HG02852 (cell line): ENCODE measurements at regions not wholly inside any gene's neighbourhood (a gene's known extent, or its start where the extent isn't known, plus 50 kb on each side); places are given as distances from the start of the nearest gene placed in this dataset.

Experiments
- ATAC-seq: cut with Tn5 transposase; IDR thresholded peaks from one replicate; pipeline ENCODE4 v1.9.1; 2021; ENCODE audit warnings: mild to moderate bottlenecking, moderate library complexity; ENCODE audit not compliant: unreplicated experiment

DNA sequence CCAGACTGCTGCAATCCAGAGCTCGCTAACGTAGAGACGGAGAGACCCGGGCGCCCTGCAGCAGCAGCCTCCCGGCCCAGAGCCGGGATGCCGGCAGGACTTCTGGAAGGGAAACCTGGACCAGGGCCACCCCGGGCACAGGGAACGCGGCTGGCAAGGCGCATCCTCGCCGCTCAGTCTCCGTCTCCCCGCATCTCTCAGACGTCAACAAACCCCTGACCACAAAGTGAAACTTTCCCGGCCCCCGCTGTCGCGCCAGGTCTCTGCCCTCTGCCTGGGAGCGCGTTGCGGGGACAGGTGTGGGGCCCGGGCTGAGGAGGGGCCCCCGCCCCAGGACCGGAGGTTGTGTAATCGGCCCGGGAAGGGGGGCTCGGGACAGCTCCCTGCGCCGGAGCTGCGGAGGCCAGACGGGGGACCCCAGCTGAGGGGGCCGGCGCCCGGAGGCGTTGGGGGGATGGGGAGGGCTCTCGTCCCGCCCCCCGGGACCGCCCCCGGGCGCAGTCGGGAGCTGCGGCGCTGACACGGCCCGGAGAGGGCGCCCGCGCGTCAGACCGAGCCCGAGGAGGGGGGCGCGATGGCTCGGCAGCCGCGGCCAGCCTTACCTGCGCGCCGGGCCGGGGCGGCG lies 116.6 kb upstream of the HIVEP3 start:
- peak; percentile 68 for ATAC-seq

DNA sequence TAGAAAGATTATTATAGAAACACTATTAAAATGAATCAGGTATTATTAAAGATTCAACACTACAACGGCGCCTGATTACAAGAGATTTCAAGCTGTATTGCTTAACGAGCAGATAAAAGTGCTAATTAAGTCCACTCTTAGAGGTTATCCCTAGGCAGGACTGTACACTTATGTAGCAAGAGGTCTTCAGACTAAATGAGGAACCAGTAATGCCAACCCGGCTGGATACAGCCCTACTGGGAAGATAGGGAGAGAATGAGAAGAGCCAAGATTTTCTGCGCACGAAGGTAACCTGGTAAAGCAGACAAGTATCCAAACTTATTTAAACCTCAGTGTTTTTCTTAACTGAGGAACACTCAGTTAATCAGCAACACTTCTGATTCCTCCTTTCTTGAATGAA lies 115.7 kb upstream of the HIVEP3 start:
- no peak for ATAC-seq

DNA sequence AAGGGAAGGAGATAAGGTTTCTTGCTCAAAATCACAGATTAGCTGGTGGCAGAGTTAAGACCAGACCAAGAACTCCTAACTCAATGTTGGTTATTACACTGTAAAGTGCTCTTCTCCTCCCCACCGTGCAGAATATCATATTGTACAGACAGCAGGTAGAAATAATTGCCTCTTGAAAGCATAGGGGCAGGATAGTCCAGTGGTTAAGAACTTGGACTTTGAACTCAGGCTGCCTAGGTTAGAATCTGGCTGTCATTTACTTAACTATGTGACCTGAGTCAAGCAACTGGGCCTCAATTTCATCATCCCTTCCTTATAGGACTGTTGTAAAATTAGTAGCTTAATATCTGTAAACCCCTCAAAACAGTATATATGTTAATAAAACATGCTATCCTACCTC lies 114.9 kb upstream of the HIVEP3 start:
- no peak for ATAC-seq

DNA sequence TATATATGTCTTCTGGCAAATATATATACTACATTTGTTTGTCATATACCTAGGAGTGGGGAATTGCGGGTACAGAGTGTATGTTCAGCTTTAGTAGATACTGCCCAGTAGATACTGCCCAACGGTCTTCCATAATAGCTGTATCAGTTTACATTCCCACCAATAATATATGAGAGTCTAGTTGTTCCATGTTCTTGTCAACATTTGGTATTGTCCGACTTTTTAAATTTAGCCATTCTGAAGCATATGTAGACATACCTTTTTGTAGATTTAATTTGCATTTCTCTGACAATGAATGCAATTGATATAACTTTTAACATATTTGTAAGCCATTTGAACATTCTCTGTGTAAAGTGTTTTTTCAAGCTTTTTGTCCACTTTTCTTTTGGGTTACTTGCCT lies 99.0 kb upstream of the HIVEP3 start:
- no peak for ATAC-seq

DNA sequence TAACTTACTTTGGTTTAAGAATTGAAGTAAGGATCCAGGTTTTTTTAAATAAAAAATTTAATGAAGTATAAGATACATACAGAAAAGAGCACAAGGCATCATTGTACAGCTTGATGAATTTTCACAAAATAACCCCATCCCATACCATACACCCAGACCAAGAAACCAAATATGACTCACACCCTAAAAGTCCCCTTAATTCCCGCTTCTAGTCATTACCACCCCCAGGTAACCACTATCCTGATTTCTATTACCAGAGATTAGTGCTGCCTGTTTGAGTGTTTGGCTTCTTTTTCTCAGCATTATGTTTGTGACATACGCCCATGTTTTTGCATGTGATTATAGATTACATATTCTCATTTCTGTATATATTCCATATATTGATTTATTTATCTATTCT lies 98.5 kb upstream of the HIVEP3 start:
- ATAC-seq = no peak

DNA sequence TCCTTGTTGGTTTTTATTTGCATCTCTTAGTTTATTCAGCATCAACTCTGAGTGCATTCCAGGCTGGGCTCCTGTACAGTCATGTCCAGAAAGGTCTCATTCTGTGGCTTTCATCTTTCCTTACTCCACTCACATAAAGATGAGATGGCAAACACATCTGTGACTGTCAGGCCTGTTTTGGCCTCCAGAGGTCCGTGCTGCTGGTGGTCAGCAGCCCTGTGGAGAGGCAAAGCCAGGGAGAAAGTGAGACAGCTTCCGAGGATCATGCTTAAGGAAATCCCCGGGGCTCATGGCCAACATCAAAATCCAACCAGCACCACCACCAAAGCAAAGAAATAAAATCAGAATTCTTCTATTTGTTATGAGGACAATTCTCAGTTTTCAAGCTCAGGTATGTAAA lies 96.1 kb upstream of the HIVEP3 start:
- ATAC-seq = no peak

DNA sequence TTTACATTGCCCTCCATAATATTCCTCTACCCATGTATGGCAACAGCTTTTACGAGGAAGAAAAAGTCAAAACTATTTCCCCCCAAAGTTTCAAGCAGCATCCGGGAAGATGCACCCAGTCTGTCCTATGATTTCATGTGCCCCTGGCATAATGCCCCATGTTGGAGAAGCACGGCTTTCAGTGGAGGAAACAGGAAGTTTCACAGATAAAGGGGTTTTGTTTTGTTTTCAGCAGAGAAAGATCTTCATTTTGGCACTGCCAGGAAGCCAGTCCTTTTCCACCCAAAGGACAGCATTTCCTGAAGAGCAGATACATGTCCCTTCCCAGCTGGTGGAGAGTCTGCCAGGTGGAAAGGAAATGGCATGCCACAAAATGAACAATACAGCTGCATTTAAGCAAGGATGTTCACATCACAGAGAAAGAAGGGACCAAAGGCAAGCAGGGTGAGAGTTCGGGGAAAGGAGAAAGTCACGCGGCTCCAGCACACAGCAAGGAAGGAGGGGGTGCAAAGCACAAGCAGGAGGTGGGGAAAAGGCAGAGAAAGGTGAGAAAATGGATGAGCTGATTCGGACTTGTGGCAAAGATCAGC lies 95.3 kb upstream of the HIVEP3 start:
- no peak for ATAC-seq

DNA sequence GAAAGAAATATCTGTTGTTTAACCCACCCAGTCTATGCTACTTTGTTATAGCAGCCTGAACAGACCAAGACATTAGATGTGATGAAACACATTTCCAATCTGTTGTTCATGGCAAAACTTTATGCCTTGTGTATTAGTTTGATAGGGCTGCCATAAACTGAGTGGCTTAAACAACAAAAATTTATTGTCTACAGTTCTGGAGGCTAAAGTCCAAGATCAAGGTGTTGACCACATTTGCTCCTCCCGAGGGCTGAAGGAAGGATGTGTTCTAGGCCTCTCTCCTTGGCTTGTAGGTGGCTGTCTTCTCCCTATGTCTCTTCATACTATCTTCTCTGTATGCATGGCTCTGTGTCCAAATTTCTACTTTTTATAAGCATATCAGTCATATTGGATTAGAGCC lies 94.1 kb upstream of the HIVEP3 start:
- ATAC-seq = no peak

DNA sequence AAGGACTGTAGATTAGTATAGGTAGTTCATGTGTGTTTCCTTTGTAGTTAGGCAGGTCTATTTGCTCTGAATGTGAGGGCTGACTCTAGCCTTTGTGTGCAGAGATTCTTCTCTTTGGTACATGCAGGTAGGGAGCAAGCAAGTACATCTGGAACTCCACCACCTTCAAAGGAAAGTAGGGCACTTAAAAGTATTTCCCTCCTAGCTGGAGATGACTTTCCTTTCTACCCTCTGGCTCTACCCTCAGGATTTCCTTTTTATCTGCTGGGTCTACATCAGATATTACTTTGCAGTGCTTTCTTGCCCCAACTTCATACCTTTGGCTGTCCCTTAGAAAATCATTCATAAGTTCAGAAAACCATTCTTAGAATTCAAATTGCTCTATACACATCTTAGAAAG lies 91.7 kb upstream of the HIVEP3 start:
- no peak for ATAC-seq

DNA sequence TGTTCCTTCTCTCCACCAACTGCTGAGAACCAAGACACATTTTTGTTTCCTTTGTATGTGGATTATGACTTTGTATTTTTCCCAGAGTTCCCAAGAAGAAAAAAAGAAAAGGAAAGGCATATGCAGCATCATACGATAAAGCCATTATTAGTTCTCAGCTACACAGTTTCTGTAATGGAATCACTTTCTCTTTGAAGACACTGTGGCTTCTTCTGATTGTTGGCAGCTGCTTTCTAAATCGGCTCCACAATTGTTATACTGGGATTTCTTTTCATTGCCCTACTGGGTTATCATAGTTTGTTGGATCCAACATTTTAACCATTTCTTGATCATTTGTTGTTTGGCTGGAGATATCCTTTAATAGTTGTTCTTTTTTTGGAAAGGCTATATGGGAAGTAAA lies 89.5 kb upstream of the HIVEP3 start:
- no peak for ATAC-seq

DNA sequence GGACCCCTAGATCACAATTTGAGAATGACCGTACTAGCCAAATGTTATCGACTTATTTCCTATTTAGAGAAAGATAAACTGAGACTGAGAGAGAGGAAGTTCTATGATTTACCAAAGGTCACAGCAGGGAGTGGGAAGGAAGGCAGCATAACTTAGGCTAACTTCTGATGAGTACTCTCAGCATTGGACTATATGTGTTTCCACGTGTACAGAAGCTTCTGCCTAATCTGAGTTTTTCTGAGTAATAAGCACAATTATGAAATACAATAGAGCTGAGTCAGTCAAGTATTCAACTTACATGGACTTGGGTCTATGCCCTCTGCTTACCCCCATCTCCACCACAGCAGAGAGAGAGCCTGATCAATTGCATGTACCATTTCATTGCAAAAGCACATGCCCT lies 88.1 kb upstream of the HIVEP3 start:
- ATAC-seq = no peak

DNA sequence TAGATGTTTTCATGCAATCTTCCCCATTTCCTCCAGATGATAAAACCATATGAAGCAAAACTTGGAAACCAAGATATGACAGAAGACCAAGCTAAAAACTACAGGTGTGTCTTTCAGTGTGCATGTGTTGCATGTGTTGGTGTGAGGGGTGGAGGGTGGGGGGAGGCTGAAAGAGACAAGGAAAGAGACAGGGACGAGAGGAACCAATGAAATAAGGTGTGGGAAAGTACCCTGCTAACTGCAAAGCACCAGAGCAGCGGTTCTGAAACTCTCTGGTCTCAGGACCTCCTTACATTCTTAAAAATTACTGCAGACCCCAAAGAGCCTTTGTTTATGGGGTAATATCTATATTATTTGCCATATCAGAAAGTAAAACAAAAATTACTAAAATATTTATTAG lies 87.4 kb upstream of the HIVEP3 start:
- ATAC-seq = no peak

DNA sequence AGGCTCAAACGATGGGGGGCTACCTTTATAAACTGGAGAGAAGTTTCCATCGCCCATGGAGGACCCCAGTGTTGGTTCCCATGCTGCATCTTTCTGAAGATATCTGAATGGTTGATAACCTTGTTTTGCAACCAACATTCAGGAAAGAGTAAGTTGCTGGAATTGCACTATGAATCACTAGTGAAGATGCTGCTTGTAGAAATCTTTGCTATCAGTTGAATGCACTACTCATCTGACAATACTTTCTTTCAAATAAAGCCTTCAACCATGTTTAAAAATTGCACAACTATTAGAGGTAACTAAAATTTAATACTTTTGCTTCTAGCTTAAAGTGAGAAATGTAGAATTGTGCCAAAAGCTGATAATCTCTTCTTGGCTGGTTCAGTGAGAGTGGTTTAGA lies 86.8 kb upstream of the HIVEP3 start:
- ATAC-seq = no peak

DNA sequence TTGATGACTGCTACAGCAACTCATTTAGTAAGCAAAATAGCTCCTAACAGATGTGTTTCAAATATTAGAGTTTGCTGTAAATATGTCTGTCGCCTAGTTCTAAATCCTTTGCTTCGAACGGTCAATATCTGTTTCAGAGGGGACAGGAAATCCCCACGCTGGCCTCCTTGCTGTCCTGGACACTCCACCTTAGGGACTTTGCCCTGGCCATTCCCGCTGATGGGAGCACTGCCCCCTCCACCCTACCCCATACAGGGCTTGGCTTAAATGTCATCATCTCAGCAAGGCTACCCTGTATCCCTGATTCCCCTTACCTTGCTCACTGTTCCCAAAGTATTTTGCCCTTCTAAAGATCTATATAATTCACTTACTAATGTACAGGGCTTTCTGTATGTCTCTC lies 86.1 kb upstream of the HIVEP3 start:
- ATAC-seq = no peak

DNA sequence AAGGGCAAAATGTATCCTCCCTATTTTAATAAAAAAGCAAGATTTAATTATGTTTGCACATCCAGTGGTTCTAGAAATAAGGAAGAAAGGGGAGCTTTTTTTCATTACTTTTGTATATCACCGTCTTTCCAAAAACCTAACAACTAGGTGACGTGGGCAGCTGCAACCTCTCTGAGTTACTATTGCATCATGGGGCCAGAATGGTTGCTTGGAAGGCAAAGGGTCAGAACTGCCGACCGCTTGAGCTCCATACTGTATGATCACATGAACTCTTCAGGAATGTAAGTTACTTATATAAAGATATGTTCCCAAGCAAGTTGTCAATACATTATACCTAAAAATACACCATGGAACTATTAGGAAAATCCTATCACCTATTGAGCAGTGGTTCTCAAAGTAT lies 85.6 kb upstream of the HIVEP3 start:
- no peak for ATAC-seq

DNA sequence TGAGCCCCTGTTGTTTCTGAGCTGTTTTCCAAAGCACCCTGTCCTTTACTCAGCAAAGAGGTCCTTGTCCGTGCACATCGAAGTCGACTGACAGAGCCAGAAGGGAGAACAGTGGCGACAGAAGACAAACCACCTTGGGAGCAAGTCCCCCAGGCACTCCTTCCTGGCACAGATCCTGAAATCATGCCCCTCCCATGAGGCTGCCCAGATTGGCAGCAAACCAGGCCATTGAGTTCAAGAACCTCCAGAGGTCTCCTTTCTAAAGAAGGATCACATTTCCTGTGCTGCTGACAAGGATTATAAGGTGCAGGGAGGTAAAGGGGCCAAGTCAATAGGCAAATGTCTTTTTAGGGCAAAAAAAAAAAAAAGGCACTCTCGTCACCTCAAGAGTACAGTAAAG lies 84.7 kb upstream of the HIVEP3 start:
- ATAC-seq = no peak

DNA sequence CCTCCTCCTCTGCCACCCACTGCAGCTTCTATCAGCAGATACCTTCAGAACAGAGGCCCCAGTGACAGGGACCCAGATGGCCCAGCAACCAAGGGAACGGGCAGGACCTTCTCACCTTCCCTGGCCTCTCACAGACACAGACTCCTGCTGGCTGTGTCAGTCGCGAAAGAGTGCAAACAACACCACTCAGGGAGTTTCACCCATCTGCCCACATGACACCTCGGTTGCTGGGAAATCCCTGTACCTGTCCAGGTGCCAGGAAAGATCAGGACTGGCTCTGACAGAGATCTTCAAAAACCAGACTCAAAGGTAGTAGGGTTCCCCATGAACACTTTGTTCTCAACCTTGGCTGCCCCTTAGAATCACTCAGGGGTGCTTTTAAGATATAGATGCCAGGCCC lies 83.5 kb upstream of the HIVEP3 start:
- ATAC-seq = no peak

DNA sequence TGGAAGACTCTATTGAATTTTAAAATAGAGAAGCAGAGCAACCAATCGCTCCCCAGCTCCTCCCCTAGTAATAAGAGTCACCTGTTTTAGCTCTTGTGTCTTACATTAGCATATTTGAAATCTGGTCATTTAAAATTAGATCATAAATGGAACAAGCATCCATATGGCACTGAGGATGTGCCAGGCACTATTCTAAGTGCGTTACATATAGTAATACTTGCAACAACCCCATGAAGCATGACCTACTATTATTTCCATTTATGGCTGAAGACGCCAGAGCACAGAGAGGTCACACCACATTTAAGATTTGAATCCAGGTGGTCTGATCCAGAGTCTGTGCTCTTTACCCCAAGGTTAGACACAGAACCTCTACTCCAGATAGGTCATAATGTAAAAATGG lies 82.0 kb upstream of the HIVEP3 start:
- ATAC-seq = no peak

DNA sequence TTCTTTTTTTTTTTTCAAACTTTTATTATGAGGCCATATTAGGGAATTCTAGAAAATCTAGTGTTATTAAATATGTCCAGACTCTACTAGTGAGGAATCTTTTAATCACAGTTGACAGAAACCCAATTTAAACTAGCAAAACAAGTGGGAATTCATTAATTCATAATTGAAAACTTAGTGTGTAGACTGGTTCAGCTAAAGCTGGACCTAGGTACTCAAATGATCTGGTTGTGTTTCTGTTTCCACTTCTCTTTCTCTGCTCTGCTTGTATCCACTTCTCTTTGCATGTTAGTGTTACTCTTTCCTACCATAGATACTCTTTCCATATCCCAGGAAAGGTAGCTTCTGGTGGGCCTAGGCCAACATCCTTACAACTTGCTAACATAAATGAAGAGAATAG lies 81.2 kb upstream of the HIVEP3 start:
- no peak for ATAC-seq

DNA sequence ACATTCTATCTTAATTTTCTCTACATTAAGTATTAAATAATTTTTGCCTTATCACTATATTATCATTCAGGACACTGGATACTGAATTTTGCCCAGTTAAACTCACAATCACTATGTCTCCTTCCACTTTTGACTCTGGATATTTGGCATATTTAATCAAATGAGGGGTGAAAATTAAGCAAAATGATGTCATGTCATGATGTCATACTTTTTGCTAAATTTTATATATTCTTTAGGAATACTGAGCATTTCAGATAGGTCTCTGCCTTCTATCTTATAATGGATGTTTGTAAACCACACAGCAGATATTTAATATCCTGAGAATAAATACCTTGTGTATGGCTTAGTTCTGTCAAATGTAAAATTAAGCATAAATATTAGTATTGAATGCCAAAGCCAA lies 79.5 kb upstream of the HIVEP3 start:
- no peak for ATAC-seq

DNA sequence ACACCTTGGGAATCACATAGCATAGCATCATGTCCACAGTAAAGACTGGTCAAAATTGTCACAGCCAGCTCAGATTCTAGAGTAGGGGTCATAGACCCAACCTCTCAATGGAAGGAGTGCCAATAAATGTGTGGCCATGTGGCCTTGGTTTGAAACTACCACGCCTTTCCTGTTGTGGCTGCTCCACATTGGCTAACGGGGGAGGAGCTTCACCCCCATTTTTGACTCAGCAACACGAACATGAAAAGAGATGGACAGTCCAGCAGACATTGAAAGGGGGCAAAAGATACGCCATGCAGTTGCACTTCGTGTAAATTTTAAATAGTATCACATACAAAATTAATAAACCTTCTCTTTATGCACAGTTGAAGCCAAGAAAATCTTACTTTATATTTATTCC lies 78.4 kb upstream of the HIVEP3 start:
- no peak for ATAC-seq

DNA sequence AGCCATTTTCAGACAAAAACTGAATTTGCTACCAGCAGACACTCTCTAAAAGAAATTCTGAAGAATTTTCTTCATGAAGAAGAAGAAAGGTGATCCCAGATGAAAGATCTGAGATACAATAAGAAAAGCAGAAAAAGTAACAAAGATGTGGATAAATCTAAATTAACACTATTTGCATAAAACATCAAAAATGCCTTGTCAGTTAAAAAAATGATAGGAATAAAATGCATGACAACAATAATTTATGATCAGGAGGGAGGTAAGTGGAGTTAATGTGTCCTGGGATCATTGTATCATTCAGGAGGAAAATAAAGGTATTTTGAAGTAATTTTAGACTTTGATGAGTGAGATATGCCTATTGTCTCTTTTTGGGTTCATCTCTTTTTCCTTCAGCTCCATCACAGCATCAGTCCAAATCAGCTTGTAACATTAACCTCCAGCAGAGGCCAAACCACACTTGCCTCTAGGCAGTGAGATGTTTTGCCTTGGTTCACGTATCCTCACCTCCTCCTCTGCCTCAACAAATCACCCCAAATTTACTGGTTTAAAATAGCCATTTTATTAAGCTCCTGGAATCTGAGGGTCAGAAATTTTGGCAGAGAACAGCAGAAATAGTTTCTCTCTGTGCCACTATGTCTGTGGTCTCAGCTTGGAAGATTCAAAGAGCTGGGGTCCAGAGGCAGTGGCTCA lies 76.9 kb upstream of the HIVEP3 start:
- no peak for ATAC-seq
